NB4 (cell line): ENCODE measurements at regions not wholly inside any gene's neighbourhood (a gene's known extent, or its start where the extent isn't known, plus 50 kb on each side); places are given as distances from the start of the nearest gene placed in this dataset.

ENCODE experiments used
- MYC ChIP-seq: IDR thresholded peaks from 2 replicates; pipeline ENCODE4 v1.6.1; 2011; ENCODE audit warnings: low read depth, low read length
- POLR2A ChIP-seq: IDR thresholded peaks from 2 replicates; pipeline ENCODE4 v1.6.1; 2011; ENCODE audit warnings: mild to moderate bottlenecking; ENCODE audit not compliant: insufficient read length; ENCODE audit errors: extremely low read depth

DNA sequence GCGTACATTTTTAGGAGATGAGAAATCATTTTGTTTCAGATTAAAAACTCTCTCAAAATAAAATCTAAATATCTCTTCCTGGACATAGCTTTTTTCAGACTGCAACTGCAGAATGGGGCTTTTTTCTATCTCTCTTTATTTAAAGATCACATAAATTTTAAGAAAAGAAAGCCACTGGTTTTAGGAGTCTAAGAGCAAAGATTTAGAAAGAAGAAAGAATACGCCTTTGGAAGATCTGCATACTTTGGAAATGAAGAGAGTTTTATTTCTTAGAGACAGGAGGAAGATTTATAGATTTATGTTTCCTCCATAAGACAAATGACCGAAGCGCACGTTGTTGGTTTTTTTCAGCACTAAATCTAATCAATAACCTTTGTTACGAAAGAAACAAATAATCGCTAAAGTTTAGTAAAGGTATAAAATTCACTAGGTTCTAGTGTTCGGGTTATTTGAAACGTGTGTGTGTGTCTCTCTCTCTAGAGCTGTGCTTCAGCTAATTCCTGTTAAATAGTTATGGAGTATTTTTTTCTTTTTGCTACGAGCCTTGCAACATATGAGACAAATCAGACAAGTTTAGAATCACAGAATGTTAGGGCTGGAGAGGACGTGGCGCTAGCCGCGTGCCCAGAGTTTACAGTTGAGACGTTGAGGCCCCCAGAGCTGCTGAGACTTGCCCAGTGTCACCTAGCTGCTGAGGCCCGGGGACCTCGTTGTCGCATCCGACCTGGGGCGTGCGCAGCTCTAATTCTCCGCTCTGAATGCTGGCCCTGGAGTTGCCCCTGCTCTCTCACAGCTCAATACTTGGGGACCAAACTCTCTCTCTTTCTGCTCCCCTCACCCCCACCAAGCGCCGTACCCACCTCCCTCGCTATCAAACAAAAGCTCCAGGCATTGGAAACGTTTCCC lies 69.9 kb downstream of the CTAGE1 start:
- TF ChIP-seq POLR2A: no peak
- TF ChIP-seq MYC: no peak
